ENCODE measurements at regions not wholly inside any gene's neighbourhood (a gene's known extent, or its start where the extent isn't known, plus 50 kb on each side); places are given as distances from the start of the nearest gene placed in this dataset.
"Not testable (repeated sequence)": the region's sequence is repeated elsewhere in the genome, so short reads cannot be mapped to it uniquely, and the experiment has no call there.

DNA sequence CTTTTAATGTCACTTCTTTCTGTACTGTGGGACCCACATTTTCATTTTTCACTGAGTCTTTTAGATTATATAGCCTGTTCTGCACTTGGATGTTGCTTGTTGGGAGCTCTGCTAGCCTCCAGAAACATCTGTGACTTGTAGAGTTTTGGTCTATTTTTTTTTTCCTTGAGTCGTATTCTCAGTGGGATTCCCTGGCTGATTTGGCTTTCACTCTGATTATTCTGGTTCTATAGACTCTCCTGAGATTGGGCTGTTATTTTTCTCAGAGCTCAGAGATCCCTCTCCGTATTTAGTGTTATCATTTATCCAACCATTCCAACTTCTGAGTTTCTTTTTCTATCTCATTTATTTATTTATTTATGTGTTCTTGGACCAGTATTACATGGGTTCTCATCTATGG lies 339.3 kb downstream of the FAM170A start:
- WGBS, 5 donors, result 81 to 89% (median 86%) methylated on average over 2 of the region's 2 CpGs
- intact Hi-C loops (cut with DNase I; ENCODE audit: low total_unique reads), result no loop called here
- H3K9me3 ChIP-seq, result no peaks in the 10 kb centered on the region
- TF ChIP-seq POLR2A (IDR thresholded peaks at IDR 0.05) (no peak), POLR2AphosphoS5 (IDR thresholded peaks at IDR 0.05) (no peak), CTCF (IDR thresholded peaks at IDR 0.05) (no peak)
- no peaks in the 10 kb centered on the region for H3K36me3 ChIP-seq
- no peak overlapping the region for H3K4me3 ChIP-seq
- H3K27ac ChIP-seq, result no peak overlapping the region
- no peaks in the 10 kb centered on the region for H3K4me1 ChIP-seq
- H3K27me3 ChIP-seq, result no peaks in the 10 kb centered on the region
- DNase-seq, result no peak

GRCh38 chr5:119987077-119987476 lies 357.7 kb downstream of the FAM170A start:
- H3K27me3 ChIP-seq; H3K36me3 ChIP-seq; H3K4me1 ChIP-seq; H3K4me3 ChIP-seq; H3K27ac ChIP-seq; DNase-seq; intact Hi-C loops (cut with DNase I; ENCODE audit: low total_unique reads): not testable (repeated sequence)
- 85 to 90% (median 89%) methylated on average over 7 of the region's 7 CpGs for WGBS, 5 donors
- H3K9me3 ChIP-seq, result peaks cover 3 to 17% (median 11%) of the 10 kb centered on the region in 4 donors

- H3K4me3 ChIP-seq, result no peak overlapping the region
- intact Hi-C loops (cut with DNase I; ENCODE audit: low total_unique reads), result no loop called here
- H3K4me1 ChIP-seq, result no peaks in the 10 kb centered on the region
- H3K27me3 ChIP-seq, result no peaks in the 10 kb centered on the region
- no peak for DNase-seq
- 51 to 74% (median 60%) methylated on average over 2 to 3 of the region's 3 CpGs for whole genome bisulfite sequencing, 5 donors
- H3K9me3 ChIP-seq, result peaks cover 3 to 10% (median 6%) of the 10 kb centered on the region in 4 donors
- TF ChIP-seq POLR2A (IDR thresholded peaks at IDR 0.05) (no peak), CTCF (IDR thresholded peaks at IDR 0.05) (no peak), EP300 (IDR thresholded peaks at IDR 0.05) (no peak), POLR2AphosphoS5 (IDR thresholded peaks at IDR 0.05) (no peak)
- H3K36me3 ChIP-seq, result no peaks in the 10 kb centered on the region
- no peak overlapping the region for H3K27ac ChIP-seq
Measured at GRCh38 chr5:119991625-119992024, 362.3 kb downstream of the FAM170A start.

DNA sequence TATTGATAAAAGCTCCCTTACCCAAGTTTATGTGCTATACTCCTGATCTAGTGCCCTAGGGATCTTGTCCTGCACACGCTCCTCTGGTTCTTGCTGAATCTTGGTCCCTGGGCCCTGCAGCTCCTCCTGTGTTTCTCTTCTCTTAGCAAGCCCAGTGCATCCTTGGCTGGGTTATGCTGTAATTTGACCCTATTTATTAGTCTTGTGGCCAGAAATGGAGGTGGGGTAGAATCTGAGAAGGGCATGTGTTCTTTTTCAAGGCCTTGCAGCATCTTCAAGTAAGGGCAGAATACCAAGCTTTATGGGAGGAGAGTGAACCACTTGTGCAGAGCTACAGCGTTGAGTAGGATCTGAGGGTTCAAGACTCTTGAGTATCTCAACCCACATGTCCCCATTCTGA lies 366.8 kb downstream of the FAM170A start:
- intact Hi-C loops (cut with DNase I; ENCODE audit: low total_unique reads), result no loop called here

More for the DNA sequence above, 366.8 kb downstream of the FAM170A start:
- Histone ChIP-seq H3K27me3 (no peaks in the 10 kb centered on the region), H3K36me3 (no peaks in the 10 kb centered on the region), H3K9me3 (no peaks in the 10 kb centered on the region), H3K27ac (no peak overlapping the region), H3K4me1 (no peaks in the 10 kb centered on the region), H3K4me3 (no peak overlapping the region)
- 87 to 96% (median 94%) methylated on average over 2 of the region's 2 CpGs for WGBS, 5 donors
- TF ChIP-seq POLR2AphosphoS5 (IDR thresholded peaks at IDR 0.05) (no peak), EP300 (IDR thresholded peaks at IDR 0.05) (no peak), POLR2A (IDR thresholded peaks at IDR 0.05) (no peak), CTCF (IDR thresholded peaks at IDR 0.05) (no peak)
- no peak for DNase-seq
